ENCODE measurements at regions not wholly inside any gene's neighbourhood (a gene's known extent, or its start where the extent isn't known, plus 50 kb on each side); places are given as distances from the start of the nearest gene placed in this dataset.

GRCh38 chr10:28172223-28172610 is 130.6 kb downstream of the MPP7 start:
- TF ChIP-seq, protein P1, sequence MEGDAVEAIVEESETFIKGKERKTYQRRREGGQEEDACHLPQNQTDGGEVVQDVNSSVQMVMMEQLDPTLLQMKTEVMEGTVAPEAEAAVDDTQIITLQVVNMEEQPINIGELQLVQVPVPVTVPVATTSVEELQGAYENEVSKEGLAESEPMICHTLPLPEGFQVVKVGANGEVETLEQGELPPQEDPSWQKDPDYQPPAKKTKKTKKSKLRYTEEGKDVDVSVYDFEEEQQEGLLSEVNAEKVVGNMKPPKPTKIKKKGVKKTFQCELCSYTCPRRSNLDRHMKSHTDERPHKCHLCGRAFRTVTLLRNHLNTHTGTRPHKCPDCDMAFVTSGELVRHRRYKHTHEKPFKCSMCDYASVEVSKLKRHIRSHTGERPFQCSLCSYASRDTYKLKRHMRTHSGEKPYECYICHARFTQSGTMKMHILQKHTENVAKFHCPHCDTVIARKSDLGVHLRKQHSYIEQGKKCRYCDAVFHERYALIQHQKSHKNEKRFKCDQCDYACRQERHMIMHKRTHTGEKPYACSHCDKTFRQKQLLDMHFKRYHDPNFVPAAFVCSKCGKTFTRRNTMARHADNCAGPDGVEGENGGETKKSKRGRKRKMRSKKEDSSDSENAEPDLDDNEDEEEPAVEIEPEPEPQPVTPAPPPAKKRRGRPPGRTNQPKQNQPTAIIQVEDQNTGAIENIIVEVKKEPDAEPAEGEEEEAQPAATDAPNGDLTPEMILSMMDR (IDR thresholded peaks at IDR 0.05; ENCODE audit: insufficient read depth, low read length, poor library complexity, severe bottlenecking) = no peak
- TF ChIP-seq EZH2phosphoT487 (conservative IDR thresholded peaks at IDR 0.05; ENCODE audit: low read length) = no peak
